ENCODE measurements at regions not wholly inside any gene's neighbourhood (a gene's known extent, or its start where the extent isn't known, plus 50 kb on each side); places are given as distances from the start of the nearest gene placed in this dataset.
"Not testable (repeated sequence)": the region's sequence is repeated elsewhere in the genome, so short reads cannot be mapped to it uniquely, and the experiment has no call there.

DNA sequence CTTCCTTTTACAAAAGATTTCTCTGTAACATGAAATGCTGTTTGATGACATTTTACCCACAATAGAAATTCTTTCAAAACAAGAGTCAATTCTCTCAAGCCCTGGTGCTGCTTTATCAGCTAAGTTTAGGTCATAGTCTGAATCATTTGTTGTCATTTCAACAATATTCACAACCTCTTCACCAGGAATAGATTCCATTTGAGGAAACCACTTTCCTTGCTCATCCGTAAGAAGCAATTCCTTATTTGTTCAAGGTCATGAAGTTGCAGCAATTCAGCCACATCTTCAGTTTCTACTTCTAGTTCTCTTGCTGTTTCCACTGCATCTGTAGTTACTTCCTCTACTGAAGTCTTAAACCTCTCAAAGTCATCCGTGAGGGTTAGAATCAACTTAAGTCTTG lies 315.3 kb downstream of the TYW1 start:
- Mint-ChIP-seq H3K27me3 (ENCODE audit: unreplicated experiment) (peaks cover 1% of the 10 kb centered on the region), H3K36me3 (ENCODE audit: low read depth, unreplicated experiment) (peaks cover 15% of the 10 kb centered on the region), H3K9me3 (ENCODE audit: unreplicated experiment) (no peaks in the 10 kb centered on the region), H3K4me3 (ENCODE audit: unreplicated experiment) (no peak overlapping the region), H3K4me1 (ENCODE audit: unreplicated experiment) (no peaks in the 10 kb centered on the region), H3K27ac (ENCODE audit: unreplicated experiment) (no peak overlapping the region)
- TF ChIP-seq, protein P1, sequence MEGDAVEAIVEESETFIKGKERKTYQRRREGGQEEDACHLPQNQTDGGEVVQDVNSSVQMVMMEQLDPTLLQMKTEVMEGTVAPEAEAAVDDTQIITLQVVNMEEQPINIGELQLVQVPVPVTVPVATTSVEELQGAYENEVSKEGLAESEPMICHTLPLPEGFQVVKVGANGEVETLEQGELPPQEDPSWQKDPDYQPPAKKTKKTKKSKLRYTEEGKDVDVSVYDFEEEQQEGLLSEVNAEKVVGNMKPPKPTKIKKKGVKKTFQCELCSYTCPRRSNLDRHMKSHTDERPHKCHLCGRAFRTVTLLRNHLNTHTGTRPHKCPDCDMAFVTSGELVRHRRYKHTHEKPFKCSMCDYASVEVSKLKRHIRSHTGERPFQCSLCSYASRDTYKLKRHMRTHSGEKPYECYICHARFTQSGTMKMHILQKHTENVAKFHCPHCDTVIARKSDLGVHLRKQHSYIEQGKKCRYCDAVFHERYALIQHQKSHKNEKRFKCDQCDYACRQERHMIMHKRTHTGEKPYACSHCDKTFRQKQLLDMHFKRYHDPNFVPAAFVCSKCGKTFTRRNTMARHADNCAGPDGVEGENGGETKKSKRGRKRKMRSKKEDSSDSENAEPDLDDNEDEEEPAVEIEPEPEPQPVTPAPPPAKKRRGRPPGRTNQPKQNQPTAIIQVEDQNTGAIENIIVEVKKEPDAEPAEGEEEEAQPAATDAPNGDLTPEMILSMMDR (IDR thresholded peaks at IDR 0.05; ENCODE audit: unreplicated experiment), result no peak
- DNase-seq (ENCODE audit: low spot score), result no peak

DNA sequence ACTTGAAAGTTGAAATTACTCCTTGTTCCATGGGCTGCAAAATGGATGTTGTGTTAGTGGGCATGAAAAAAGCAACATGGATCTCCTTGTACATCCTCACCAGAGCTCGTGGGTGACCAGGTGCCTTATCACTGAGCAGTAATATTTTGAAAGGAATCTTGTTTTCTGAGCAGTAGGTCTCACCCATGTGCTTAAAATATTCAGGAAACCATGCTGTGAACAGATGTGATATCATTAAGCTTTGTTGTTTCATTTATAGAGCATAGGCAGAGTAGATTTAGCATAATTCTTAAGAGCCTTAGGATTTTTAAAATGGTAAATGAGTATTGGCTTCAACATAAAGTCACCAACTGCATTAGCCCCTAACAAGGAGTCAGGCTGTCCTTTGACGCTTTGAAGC lies 316.6 kb downstream of the TYW1 start:
- TF ChIP-seq, protein P1 (IDR thresholded peaks at IDR 0.05; ENCODE audit: unreplicated experiment), result no peak
- H3K27ac Mint-ChIP-seq (ENCODE audit: unreplicated experiment), result no peak overlapping the region
- no peak overlapping the region for H3K4me3 Mint-ChIP-seq (ENCODE audit: unreplicated experiment)
- H3K27me3 Mint-ChIP-seq (ENCODE audit: unreplicated experiment), result peaks cover 1% of the 10 kb centered on the region
- no peak for DNase-seq (ENCODE audit: low spot score)
- H3K36me3 Mint-ChIP-seq (ENCODE audit: low read depth, unreplicated experiment), result peaks cover 20% of the 10 kb centered on the region
- H3K4me1 Mint-ChIP-seq (ENCODE audit: unreplicated experiment), result no peaks in the 10 kb centered on the region
- no peaks in the 10 kb centered on the region for H3K9me3 Mint-ChIP-seq (ENCODE audit: unreplicated experiment)

DNA sequence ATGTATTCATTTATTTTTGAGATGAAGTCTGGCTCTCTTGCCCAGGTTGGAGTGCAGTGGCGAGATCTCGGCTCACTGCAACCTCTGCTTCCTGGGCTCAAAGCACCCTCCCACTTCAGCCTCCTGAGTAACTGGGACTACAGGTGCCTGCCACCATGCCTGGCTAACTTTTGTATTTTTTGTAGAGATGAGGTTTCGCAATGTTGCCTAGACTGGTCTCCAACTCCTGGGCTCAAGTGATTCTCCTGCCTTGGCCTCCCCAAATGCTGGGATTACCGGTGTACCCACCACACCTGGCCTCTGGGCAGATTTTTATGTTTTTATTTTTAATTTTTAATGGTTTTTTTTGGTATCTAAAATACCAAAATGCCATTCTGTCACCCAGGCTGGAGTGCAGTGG lies 320.3 kb downstream of the TYW1 start:
- H3K36me3 Mint-ChIP-seq (ENCODE audit: low read depth, unreplicated experiment), result peaks cover 25% of the 10 kb centered on the region
- not testable (repeated sequence) for H3K27ac Mint-ChIP-seq (ENCODE audit: unreplicated experiment); H3K9me3 Mint-ChIP-seq (ENCODE audit: unreplicated experiment); H3K4me1 Mint-ChIP-seq (ENCODE audit: unreplicated experiment); DNase-seq (ENCODE audit: low spot score); H3K27me3 Mint-ChIP-seq (ENCODE audit: unreplicated experiment); H3K4me3 Mint-ChIP-seq (ENCODE audit: unreplicated experiment)

DNA sequence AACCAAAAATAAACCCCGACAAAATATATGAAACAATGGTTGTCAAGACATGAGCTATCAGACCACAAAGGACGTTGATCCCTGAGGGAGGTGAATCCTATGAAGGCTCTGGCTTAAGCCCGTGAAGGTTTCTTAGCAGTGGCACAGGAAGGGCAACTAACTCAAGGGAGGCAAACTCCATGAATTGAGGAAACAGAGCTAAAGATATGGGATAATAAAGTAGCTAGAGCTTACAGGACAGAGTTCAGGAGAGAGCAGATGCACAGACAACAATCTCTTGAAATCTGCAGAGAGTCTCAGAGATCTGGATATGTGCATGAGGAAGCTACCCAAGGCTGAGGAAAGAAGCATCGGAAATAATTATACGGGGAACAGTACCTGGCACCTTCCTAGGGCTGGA lies 331.6 kb downstream of the TYW1 start:
- H3K27ac Mint-ChIP-seq (ENCODE audit: unreplicated experiment); H3K4me3 Mint-ChIP-seq (ENCODE audit: unreplicated experiment); H3K9me3 Mint-ChIP-seq (ENCODE audit: unreplicated experiment): not testable (repeated sequence)

DNA sequence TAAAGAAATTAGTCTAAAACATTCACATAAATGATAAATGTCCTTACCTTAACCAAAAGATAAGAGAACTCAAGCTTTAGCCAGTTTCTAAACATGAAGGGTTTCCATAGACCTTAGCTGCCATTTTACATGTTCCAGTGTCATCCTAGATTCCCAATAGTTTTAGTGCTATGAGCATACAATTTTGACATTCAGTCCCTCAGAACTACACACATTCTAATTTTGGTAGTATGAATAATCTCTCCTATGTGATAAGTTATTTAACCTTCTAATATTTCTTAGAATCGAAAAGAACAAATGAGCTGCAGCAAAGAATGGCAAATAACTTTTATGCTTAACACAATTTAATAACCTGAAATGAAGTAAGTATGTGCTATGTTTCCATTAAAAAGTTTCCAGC lies 338.5 kb downstream of the TYW1 start:
- H3K27me3 Mint-ChIP-seq (ENCODE audit: unreplicated experiment); DNase-seq (ENCODE audit: low spot score); H3K4me1 Mint-ChIP-seq (ENCODE audit: unreplicated experiment); H3K4me3 Mint-ChIP-seq (ENCODE audit: unreplicated experiment); H3K27ac Mint-ChIP-seq (ENCODE audit: unreplicated experiment); H3K9me3 Mint-ChIP-seq (ENCODE audit: unreplicated experiment); H3K36me3 Mint-ChIP-seq (ENCODE audit: low read depth, unreplicated experiment): not testable (repeated sequence)

More for the DNA sequence above, 331.6 kb downstream of the TYW1 start:
- not testable (repeated sequence) for H3K27me3 Mint-ChIP-seq (ENCODE audit: unreplicated experiment); H3K36me3 Mint-ChIP-seq (ENCODE audit: low read depth, unreplicated experiment); H3K4me1 Mint-ChIP-seq (ENCODE audit: unreplicated experiment); DNase-seq (ENCODE audit: low spot score)

DNA sequence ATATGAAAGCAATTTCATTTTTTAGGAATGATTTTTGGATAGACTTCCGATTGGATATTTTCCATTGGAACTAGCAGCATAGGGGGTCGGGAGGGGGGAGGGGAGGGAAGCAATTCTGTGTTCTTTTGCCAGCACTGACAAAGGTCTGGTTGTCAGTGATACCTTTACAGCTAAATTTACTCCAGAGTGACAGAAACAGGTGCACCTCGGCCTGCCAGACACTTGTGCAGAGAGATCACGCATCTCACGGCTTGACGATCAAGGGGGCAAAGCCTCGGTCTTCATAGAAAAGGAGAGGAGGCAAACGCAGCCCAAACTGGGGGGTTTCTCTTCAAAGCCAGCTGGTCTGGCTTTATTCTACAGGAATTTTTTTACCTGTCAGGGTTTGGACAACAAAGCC lies 339.0 kb downstream of the TYW1 start:
- not testable (repeated sequence) for H3K36me3 Mint-ChIP-seq (ENCODE audit: low read depth, unreplicated experiment); DNase-seq (ENCODE audit: low spot score); H3K27me3 Mint-ChIP-seq (ENCODE audit: unreplicated experiment); H3K4me1 Mint-ChIP-seq (ENCODE audit: unreplicated experiment); H3K9me3 Mint-ChIP-seq (ENCODE audit: unreplicated experiment); H3K27ac Mint-ChIP-seq (ENCODE audit: unreplicated experiment); H3K4me3 Mint-ChIP-seq (ENCODE audit: unreplicated experiment)

DNA sequence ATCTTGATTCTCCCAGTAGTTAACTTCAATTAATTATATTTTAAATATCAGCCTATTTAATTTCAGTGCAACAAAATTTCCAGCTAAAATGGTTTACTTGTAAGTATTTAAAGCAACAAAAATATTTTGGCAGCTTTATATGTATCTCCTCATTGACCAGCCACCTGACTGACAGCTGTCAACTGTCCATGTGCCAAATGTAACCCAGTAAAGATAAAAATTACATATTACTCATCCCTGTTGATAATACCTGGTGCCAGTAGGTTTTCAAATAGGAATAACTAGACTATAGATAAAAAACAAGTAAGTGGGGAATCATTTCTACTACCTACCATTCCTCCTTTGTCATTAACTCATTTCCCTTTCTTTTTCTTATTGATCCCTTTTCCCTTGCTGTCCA lies 341.9 kb downstream of the TYW1 start:
- not testable (repeated sequence) for H3K9me3 Mint-ChIP-seq (ENCODE audit: unreplicated experiment); DNase-seq (ENCODE audit: low spot score); H3K27ac Mint-ChIP-seq (ENCODE audit: unreplicated experiment); H3K4me3 Mint-ChIP-seq (ENCODE audit: unreplicated experiment); H3K27me3 Mint-ChIP-seq (ENCODE audit: unreplicated experiment); H3K4me1 Mint-ChIP-seq (ENCODE audit: unreplicated experiment)
- H3K36me3 Mint-ChIP-seq (ENCODE audit: low read depth, unreplicated experiment), result peaks cover 12% of the 10 kb centered on the region
